GM21737 (cell line): ENCODE measurements at regions not wholly inside any gene's neighbourhood (a gene's known extent, or its start where the extent isn't known, plus 50 kb on each side); places are given as distances from the start of the nearest gene placed in this dataset.

Experiments
- ATAC-seq: cut with Tn5 transposase; IDR thresholded peaks from one replicate; pipeline ENCODE4 v1.9.1; 2021; ENCODE audit warnings: mild to moderate bottlenecking, moderate library complexity; ENCODE audit not compliant: unreplicated experiment

DNA sequence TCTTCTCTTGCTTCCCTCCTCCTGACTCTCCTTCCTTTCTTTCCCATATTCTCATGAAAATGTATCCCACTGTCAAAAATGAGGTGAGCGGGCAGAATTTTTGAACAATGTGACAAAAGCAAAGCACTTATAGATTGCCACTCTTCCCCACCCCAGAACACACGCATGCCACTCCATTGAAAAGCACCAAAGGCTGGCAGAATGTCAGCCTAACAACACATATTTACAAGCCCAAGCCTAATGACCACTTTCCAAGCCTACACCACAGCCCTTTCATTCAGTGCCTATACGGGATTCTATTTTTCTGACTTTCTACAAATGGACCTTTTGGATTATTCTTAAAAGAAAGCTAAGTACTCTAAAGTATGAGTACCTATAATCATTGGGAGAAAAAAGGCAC lies 62.9 kb upstream of the METAP2 start:
- ATAC-seq: no peak

DNA sequence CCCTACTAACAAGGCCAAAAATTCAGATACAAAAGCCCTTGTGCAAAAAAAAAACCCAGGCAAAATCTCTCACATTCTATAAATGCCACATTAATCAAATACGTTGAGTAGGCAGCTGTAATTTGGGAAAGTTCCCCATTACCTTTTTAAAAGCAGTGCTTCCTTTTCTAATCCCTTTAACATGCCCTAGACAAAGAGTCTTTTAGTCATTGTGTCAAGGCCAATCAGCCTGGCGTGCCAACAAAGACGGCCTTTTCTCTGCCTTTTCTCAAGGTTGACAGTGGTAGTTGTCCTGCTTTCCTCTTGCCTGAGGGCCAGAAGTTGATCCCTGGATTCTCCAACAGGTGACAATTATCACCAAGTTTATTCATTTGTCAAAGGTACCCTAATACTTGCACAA lies 62.5 kb upstream of the METAP2 start:
- ATAC-seq: no peak

DNA sequence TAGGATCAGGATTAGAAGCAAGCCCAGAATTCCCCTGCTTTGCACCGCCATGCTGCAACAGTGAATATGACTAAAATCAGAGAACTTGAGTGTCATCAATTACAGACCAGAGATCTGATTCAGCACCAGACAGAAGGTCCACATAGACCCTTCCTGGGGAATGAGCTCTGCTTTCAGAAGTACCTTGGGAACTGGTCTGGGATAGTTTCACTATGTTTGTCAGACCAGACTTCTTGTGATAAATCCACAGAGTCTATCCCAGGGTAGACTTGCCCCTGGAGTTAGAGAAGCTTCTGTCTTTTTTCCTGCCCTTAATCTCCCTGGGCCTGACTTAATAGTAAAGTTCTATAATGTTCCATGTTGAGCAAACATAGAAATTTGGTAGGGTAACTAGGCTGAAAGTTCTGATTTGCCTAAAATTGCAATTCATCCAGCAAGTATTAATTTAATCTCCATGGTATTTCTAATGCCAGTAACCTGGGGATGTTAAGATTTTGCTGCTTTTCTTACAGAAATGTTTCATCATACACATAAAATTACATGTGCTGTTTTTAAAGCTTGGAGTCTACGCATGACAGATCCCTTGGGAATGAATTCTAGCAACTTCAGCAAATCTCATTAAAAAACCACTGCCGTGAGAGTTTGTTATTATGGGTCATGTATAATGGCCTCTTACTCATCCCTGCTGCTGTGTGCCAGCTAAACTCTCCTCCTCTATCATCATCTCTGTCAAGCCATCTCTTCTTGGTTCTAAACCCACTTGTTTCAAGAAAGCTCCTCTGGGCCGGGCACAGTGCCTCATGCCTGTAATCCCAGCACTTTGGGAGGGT lies 61.3 kb upstream of the METAP2 start:
- no peak for ATAC-seq

DNA sequence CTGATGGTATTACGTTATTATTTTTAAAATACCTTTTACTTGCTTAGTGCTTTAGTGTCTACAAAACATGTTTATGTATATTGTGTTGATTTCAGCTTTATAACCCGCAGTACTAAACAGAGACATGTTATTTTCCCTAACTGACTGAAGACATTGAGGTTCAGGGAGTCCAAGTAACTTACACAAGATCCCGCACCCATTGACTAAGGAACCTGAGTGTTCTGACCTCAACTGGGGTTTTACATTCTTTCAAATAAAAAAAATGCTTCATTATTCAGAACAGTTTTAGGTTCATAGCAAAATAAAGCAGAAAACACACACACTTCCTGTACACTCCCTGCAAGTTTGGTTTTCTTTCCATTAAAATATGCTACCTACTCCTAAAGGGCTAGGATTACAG lies 60.4 kb upstream of the METAP2 start:
- no peak for ATAC-seq

DNA sequence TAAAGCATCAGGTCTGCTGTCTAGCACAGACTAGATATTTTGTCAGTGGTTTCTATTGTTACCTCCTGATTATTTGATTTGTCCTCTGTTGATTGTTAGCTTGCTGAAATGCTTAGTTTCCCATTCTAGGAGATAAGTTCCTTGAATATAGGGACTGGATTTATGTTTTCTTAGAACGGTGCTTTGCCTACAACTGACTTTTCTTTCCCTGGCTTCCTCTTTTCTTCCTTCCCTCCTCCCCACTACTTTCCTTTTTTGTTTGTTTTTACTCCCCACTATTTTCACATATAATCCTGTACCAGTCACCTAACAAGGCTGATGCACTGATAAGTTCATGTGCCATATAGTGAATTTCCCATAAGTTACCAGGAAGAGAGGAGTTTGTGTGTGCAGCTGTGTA lies 58.5 kb upstream of the METAP2 start:
- no peak for ATAC-seq

DNA sequence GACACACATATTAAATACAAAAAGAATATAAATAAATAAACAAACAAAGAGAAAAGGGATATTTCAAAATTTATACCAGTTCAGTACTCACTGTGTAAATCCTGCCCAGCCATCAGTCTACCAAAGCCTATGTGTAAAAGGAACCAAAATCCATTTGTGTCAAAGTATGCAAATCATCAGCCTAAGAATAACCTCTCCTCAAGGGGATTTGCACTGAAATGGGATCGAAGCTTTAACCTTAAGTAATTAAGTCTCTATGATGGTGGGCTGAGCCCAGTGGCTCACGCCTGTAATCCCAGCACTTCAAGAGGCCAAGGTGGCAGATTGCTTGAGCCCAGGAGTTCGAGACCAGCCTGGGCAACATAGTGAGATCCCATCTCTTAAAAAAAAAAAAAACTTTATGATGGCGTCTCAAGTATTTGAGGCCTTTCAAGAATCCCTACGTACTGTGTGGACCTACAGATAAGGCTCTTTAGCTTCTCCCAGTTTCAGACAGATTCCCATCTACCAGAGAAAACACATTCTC lies 57.8 kb upstream of the METAP2 start:
- ATAC-seq: no peak

DNA sequence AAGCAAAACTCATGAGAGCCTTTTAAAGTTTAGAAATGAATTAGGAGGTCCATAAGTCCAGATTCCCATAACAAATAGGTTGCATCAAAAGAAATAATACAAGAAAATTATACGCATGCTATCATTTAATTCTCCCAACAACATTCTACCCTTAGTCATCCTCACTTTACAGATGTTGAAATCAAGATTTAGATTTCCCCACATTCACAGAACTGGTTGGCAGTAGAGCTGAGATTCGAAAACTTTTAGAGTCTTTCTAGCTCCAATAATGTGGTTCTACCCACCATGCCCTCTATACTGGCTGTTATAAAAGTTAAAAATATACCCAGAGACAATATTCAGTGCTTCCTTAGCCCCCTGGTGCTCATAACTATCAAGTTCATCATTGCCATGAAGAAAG lies 56.6 kb upstream of the METAP2 start:
- no peak for ATAC-seq

DNA sequence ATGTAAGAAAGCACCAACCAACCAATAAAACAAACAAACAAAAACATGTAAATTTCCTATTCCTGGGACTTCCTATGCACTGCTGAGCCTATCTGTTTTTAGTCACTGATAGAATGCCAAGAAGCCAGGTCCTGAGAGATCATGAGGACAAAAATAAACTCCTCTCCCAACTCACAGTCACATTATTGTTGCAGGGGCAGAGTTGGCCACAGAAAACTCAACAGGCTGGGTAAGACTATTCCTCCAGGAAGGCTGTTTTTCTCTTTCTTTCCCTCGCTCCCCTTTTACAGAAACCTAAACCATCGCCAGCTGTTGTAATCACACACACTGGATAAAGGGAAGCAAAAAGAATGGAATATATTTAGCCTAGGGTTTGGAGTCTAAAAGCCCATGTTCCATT lies 55.8 kb upstream of the METAP2 start:
- no peak for ATAC-seq
